ENCODE measurements at regions not wholly inside any gene's neighbourhood (a gene's known extent, or its start where the extent isn't known, plus 50 kb on each side); places are given as distances from the start of the nearest gene placed in this dataset.

GRCh38 chr7:25557930-25558329 is 329.6 kb upstream of the NPVF start:
- no peaks in the 10 kb centered on the region for H3K27me3 ChIP-seq (ENCODE audit: control insufficient read depth in 3 of 3, insufficient read depth in 3 of 3, low read length in 3 of 3)
- peaks cover 7 to 21% (median 13%) of the 10 kb centered on the region in 3 donors for H3K4me1 ChIP-seq (ENCODE audit: control insufficient read depth in 3 of 3, insufficient read depth in 3 of 3, low read length in 3 of 3)

GRCh38 chr7:25558605-25559004 is 330.3 kb upstream of the NPVF start:
- no peaks in the 10 kb centered on the region for H3K27me3 ChIP-seq (ENCODE audit: control insufficient read depth in 3 of 3, insufficient read depth in 3 of 3, low read length in 3 of 3)
- no peaks in the 10 kb centered on the region for H3K36me3 ChIP-seq (ENCODE audit: control insufficient read depth in 3 of 3, insufficient read depth in 3 of 3, low read length in 3 of 3)
- H3K9ac ChIP-seq (ENCODE audit: low read depth in 1 of 3, low read length in 3 of 3) = no peak overlapping the region
- no peaks in the 10 kb centered on the region for H3K9me3 ChIP-seq (ENCODE audit: control insufficient read depth in 3 of 3, low read length in 3 of 3)
- H3K27ac ChIP-seq (ENCODE audit: low read depth, low read length) = no peak overlapping the region
- no peak overlapping the region for H3K4me3 ChIP-seq (ENCODE audit: low read length in 3 of 3)
- peaks cover 7 to 21% (median 14%) of the 10 kb centered on the region in 3 donors for H3K4me1 ChIP-seq (ENCODE audit: control insufficient read depth in 3 of 3, insufficient read depth in 3 of 3, low read length in 3 of 3)

More at GRCh38 chr7:25557930-25558329, 329.6 kb upstream of the NPVF start:
- Histone ChIP-seq H3K4me3 (ENCODE audit: low read length in 3 of 3) (no peak overlapping the region), H3K9ac (ENCODE audit: low read depth in 1 of 3, low read length in 3 of 3) (no peak overlapping the region), H3K27ac (ENCODE audit: low read depth, low read length) (no peak overlapping the region), H3K36me3 (ENCODE audit: control insufficient read depth in 3 of 3, insufficient read depth in 3 of 3, low read length in 3 of 3) (no peaks in the 10 kb centered on the region), H3K9me3 (ENCODE audit: control insufficient read depth in 3 of 3, low read length in 3 of 3) (no peaks in the 10 kb centered on the region)

GRCh38 chr7:25559581-25560367 is 331.5 kb upstream of the NPVF start:
- Histone ChIP-seq H3K36me3 (ENCODE audit: control insufficient read depth in 3 of 3, insufficient read depth in 3 of 3, low read length in 3 of 3) (no peaks in the 10 kb centered on the region), H3K4me1 (ENCODE audit: control insufficient read depth in 3 of 3, insufficient read depth in 3 of 3, low read length in 3 of 3) (peaks cover 9 to 21% (median 15%) of the 10 kb centered on the region in 3 donors), H3K27me3 (ENCODE audit: control insufficient read depth in 3 of 3, insufficient read depth in 3 of 3, low read length in 3 of 3) (no peaks in the 10 kb centered on the region), H3K9ac (ENCODE audit: low read depth in 1 of 3, low read length in 3 of 3) (no peak overlapping the region), H3K27ac (ENCODE audit: low read depth, low read length) (no peak overlapping the region), H3K4me3 (ENCODE audit: low read length in 3 of 3) (no peak overlapping the region), H3K9me3 (ENCODE audit: control insufficient read depth in 3 of 3, low read length in 3 of 3) (no peaks in the 10 kb centered on the region)

GRCh38 chr7:25562673-25563182 is 334.4 kb upstream of the NPVF start:
- H3K9ac ChIP-seq (ENCODE audit: low read depth in 1 of 3, low read length in 3 of 3) = no peak overlapping the region
- H3K4me1 ChIP-seq (ENCODE audit: control insufficient read depth in 3 of 3, insufficient read depth in 3 of 3, low read length in 3 of 3) = peaks cover 13 to 26% (median 21%) of the 10 kb centered on the region in 3 donors
- H3K9me3 ChIP-seq (ENCODE audit: control insufficient read depth in 3 of 3, low read length in 3 of 3) = no peaks in the 10 kb centered on the region
- H3K36me3 ChIP-seq (ENCODE audit: control insufficient read depth in 3 of 3, insufficient read depth in 3 of 3, low read length in 3 of 3) = no peaks in the 10 kb centered on the region
- no peak overlapping the region for H3K27ac ChIP-seq (ENCODE audit: low read depth, low read length)
- no peaks in the 10 kb centered on the region for H3K27me3 ChIP-seq (ENCODE audit: control insufficient read depth in 3 of 3, insufficient read depth in 3 of 3, low read length in 3 of 3)
- H3K4me3 ChIP-seq (ENCODE audit: low read length in 3 of 3) = no peak overlapping the region

- Histone ChIP-seq H3K9ac (ENCODE audit: low read depth in 1 of 3, low read length in 3 of 3) (peak overlapping the region in 2 of 3 donors; percentile 24 to 35), H3K9me3 (ENCODE audit: control insufficient read depth in 3 of 3, low read length in 3 of 3) (no peaks in the 10 kb centered on the region), H3K27ac (ENCODE audit: low read depth, low read length) (no peak overlapping the region)
These were observed 336.7 kb upstream of the NPVF start for GRCh38 chr7:25565002-25565401.

GRCh38 chr7:25565949-25566348 is 337.7 kb upstream of the NPVF start:
- Histone ChIP-seq H3K27ac (ENCODE audit: low read depth, low read length) (no peak overlapping the region), H3K4me1 (ENCODE audit: control insufficient read depth in 3 of 3, insufficient read depth in 3 of 3, low read length in 3 of 3) (peaks cover 13 to 25% (median 21%) of the 10 kb centered on the region in 3 donors), H3K36me3 (ENCODE audit: control insufficient read depth in 3 of 3, insufficient read depth in 3 of 3, low read length in 3 of 3) (no peaks in the 10 kb centered on the region), H3K27me3 (ENCODE audit: control insufficient read depth in 3 of 3, insufficient read depth in 3 of 3, low read length in 3 of 3) (no peaks in the 10 kb centered on the region), H3K9me3 (ENCODE audit: control insufficient read depth in 3 of 3, low read length in 3 of 3) (no peaks in the 10 kb centered on the region), H3K9ac (ENCODE audit: low read depth in 1 of 3, low read length in 3 of 3) (peak overlapping the region in 2 of 3 donors; percentile 35 to 57), H3K4me3 (ENCODE audit: low read length in 3 of 3) (peak overlapping the region in 1 of 3 donors; percentile 49)

More at GRCh38 chr7:25565002-25565401, 336.7 kb upstream of the NPVF start:
- H3K4me1 ChIP-seq (ENCODE audit: control insufficient read depth in 3 of 3, insufficient read depth in 3 of 3, low read length in 3 of 3) = peaks cover 13 to 26% (median 21%) of the 10 kb centered on the region in 3 donors
- H3K36me3 ChIP-seq (ENCODE audit: control insufficient read depth in 3 of 3, insufficient read depth in 3 of 3, low read length in 3 of 3) = no peaks in the 10 kb centered on the region
- H3K27me3 ChIP-seq (ENCODE audit: control insufficient read depth in 3 of 3, insufficient read depth in 3 of 3, low read length in 3 of 3) = no peaks in the 10 kb centered on the region
- H3K4me3 ChIP-seq (ENCODE audit: low read length in 3 of 3) = no peak overlapping the region

- H3K9ac ChIP-seq (ENCODE audit: low read depth in 1 of 3, low read length in 3 of 3) = no peak overlapping the region
- no peak overlapping the region for H3K4me3 ChIP-seq (ENCODE audit: low read length in 3 of 3)
- no peaks in the 10 kb centered on the region for H3K36me3 ChIP-seq (ENCODE audit: control insufficient read depth in 3 of 3, insufficient read depth in 3 of 3, low read length in 3 of 3)
- H3K27me3 ChIP-seq (ENCODE audit: control insufficient read depth in 3 of 3, insufficient read depth in 3 of 3, low read length in 3 of 3) = no peaks in the 10 kb centered on the region
- peaks cover 8 to 13% (median 11%) of the 10 kb centered on the region in 3 donors for H3K4me1 ChIP-seq (ENCODE audit: control insufficient read depth in 3 of 3, insufficient read depth in 3 of 3, low read length in 3 of 3)
- H3K27ac ChIP-seq (ENCODE audit: low read depth, low read length) = no peak overlapping the region
- H3K9me3 ChIP-seq (ENCODE audit: control insufficient read depth in 3 of 3, low read length in 3 of 3) = no peaks in the 10 kb centered on the region
These were observed 339.1 kb upstream of the NPVF start for GRCh38 chr7:25567430-25567829.

- H3K27ac ChIP-seq (ENCODE audit: low read depth, low read length) = no peak overlapping the region
- H3K9me3 ChIP-seq (ENCODE audit: control insufficient read depth in 3 of 3, low read length in 3 of 3) = no peaks in the 10 kb centered on the region
- peaks cover 4 to 6% (median 5%) of the 10 kb centered on the region in 3 donors for H3K4me1 ChIP-seq (ENCODE audit: control insufficient read depth in 3 of 3, insufficient read depth in 3 of 3, low read length in 3 of 3)
- H3K9ac ChIP-seq (ENCODE audit: low read depth in 1 of 3, low read length in 3 of 3) = no peak overlapping the region
- H3K4me3 ChIP-seq (ENCODE audit: low read length in 3 of 3) = no peak overlapping the region
- H3K27me3 ChIP-seq (ENCODE audit: control insufficient read depth in 3 of 3, insufficient read depth in 3 of 3, low read length in 3 of 3) = no peaks in the 10 kb centered on the region
- no peaks in the 10 kb centered on the region for H3K36me3 ChIP-seq (ENCODE audit: control insufficient read depth in 3 of 3, insufficient read depth in 3 of 3, low read length in 3 of 3)
These were observed 341.5 kb upstream of the NPVF start for GRCh38 chr7:25569765-25570164.

- Histone ChIP-seq H3K36me3 (ENCODE audit: control insufficient read depth in 3 of 3, insufficient read depth in 3 of 3, low read length in 3 of 3) (no peaks in the 10 kb centered on the region), H3K4me1 (ENCODE audit: control insufficient read depth in 3 of 3, insufficient read depth in 3 of 3, low read length in 3 of 3) (no peaks in the 10 kb centered on the region), H3K27ac (ENCODE audit: low read depth, low read length) (no peak overlapping the region), H3K9ac (ENCODE audit: low read depth in 1 of 3, low read length in 3 of 3) (no peak overlapping the region), H3K27me3 (ENCODE audit: control insufficient read depth in 3 of 3, insufficient read depth in 3 of 3, low read length in 3 of 3) (no peaks in the 10 kb centered on the region), H3K9me3 (ENCODE audit: control insufficient read depth in 3 of 3, low read length in 3 of 3) (no peaks in the 10 kb centered on the region), H3K4me3 (ENCODE audit: low read length in 3 of 3) (no peak overlapping the region)
These were observed 344.1 kb upstream of the NPVF start for GRCh38 chr7:25572423-25572822.

- H3K4me3 ChIP-seq (ENCODE audit: low read length in 3 of 3) = no peak overlapping the region
- no peaks in the 10 kb centered on the region for H3K36me3 ChIP-seq (ENCODE audit: control insufficient read depth in 3 of 3, insufficient read depth in 3 of 3, low read length in 3 of 3)
- peaks cover 0 to 4% (median 0%) of the 10 kb centered on the region in 3 donors for H3K4me1 ChIP-seq (ENCODE audit: control insufficient read depth in 3 of 3, insufficient read depth in 3 of 3, low read length in 3 of 3)
- H3K9me3 ChIP-seq (ENCODE audit: control insufficient read depth in 3 of 3, low read length in 3 of 3) = no peaks in the 10 kb centered on the region
- no peak overlapping the region for H3K27ac ChIP-seq (ENCODE audit: low read depth, low read length)
- H3K9ac ChIP-seq (ENCODE audit: low read depth in 1 of 3, low read length in 3 of 3) = no peak overlapping the region
- H3K27me3 ChIP-seq (ENCODE audit: control insufficient read depth in 3 of 3, insufficient read depth in 3 of 3, low read length in 3 of 3) = no peaks in the 10 kb centered on the region
These were observed 346.5 kb upstream of the NPVF start for GRCh38 chr7:25574828-25575227.
